IgD-negative memory B cell (primary cell): ENCODE measurements at regions not wholly inside any gene's neighbourhood (a gene's known extent, or its start where the extent isn't known, plus 50 kb on each side); places are given as distances from the start of the nearest gene placed in this dataset.

Experiments used
- H3K27ac Mint-ChIP-seq, 3 donors: one replicate each; pipeline ENCODE4 v1.8.0; 2020 to 2022; ENCODE audit warnings: mild to moderate bottlenecking in 3 of 3, mixed read lengths in 3 of 3, moderate library complexity in 1 of 3
- H3K27me3 Mint-ChIP-seq: one replicate; pipeline ENCODE4 v1.8.0; 2021; ENCODE audit warnings: mixed read lengths
- H3K36me3 Mint-ChIP-seq: one replicate; pipeline ENCODE4 v1.8.0; 2020; ENCODE audit warnings: mild to moderate bottlenecking, mixed read lengths
- H3K4me1 Mint-ChIP-seq, 3 donors: one replicate each; pipeline ENCODE4 v1.8.0; 2020 to 2022; ENCODE audit warnings: mixed read lengths in 3 of 3, mild to moderate bottlenecking in 1 of 3
- H3K4me3 Mint-ChIP-seq, 4 donors: one replicate each; pipeline ENCODE4 v1.8.0; 2020 to 2022; ENCODE audit warnings: mild to moderate bottlenecking in 4 of 4, mixed read lengths in 4 of 4, moderate library complexity in 3 of 4
- H3K9me3 Mint-ChIP-seq, 3 donors: one replicate each; pipeline ENCODE4 v1.8.0; 2020 to 2021; ENCODE audit warnings: mixed read lengths in 3 of 3, mild to moderate bottlenecking in 1 of 3

- Mint-ChIP-seq H3K36me3 (peaks cover 2% of the 10 kb centered on the region), H3K9me3 (peaks cover 1 to 5% (median 2%) of the 10 kb centered on the region in 3 donors)
These were observed 238.0 kb upstream of the CTNNB1 start for GRCh38 chr3:40961104-40961857.

GRCh38 chr3:40962721-40963120 lies 236.6 kb upstream of the CTNNB1 start:
- Mint-ChIP-seq H3K27me3 (no peaks in the 10 kb centered on the region), H3K4me3 (no peak overlapping the region), H3K4me1 (peaks cover 6 to 12% (median 7%) of the 10 kb centered on the region in 3 donors), H3K36me3 (peaks cover 4% of the 10 kb centered on the region), H3K27ac (no peak overlapping the region), H3K9me3 (peaks cover 1 to 6% (median 5%) of the 10 kb centered on the region in 3 donors)

More at GRCh38 chr3:40961104-40961857, 238.0 kb upstream of the CTNNB1 start:
- Mint-ChIP-seq H3K27ac (no peak overlapping the region), H3K27me3 (no peaks in the 10 kb centered on the region), H3K4me1 (peaks cover 5 to 11% (median 5%) of the 10 kb centered on the region in 3 donors), H3K4me3 (peak overlapping the region in 2 of 4 donors; percentile 43 to 68)

DNA sequence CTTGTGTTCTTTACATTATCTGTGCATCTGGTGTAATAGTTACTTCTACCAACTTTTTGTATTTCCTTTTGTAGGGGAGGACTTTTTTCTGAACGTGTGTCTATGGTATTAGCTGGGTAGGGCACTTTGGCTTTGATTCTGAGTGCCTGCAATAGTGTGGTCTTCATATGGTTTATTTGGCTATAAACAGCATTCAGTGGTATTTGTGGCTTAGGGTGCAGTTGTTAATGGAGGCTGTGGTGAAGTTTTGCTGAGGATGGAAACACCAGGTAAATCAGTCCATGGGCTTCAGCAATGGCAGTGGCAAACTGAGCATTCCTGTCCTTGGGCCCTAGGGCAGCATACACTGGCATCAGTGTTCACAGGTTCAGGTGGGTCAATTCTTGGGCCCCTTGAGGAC lies 230.6 kb upstream of the CTNNB1 start:
- Mint-ChIP-seq H3K27ac (peak overlapping the region in 1 of 3 donors; percentile 39), H3K36me3 (peaks cover 9% of the 10 kb centered on the region), H3K27me3 (peaks cover 3% of the 10 kb centered on the region), H3K4me1 (peaks cover 30 to 42% (median 36%) of the 10 kb centered on the region in 3 donors), H3K4me3 (peak overlapping the region in 1 of 4 donors; percentile 84), H3K9me3 (peaks cover 0 to 6% (median 0%) of the 10 kb centered on the region in 3 donors)

DNA sequence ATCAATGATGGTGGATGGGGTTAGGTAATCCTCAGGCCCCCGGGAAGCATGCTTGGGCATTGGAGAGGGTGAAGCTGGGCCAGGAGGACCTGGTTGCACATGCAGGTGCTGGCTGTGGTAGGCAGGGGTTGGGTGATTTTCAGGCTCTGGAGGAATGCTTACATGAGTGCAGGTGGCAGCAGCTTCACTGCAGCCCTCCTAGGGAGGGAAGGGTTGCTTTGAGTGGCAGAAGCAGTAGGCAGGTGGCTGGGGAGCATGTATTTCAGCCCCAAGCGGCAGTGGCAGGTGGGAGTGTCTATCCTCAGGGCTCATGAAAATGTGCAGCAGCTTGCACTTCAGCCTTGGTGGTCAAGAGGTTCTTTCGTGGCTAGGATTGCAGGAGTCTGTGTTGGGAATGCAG lies 230.0 kb upstream of the CTNNB1 start:
- H3K4me3 Mint-ChIP-seq, result peak overlapping the region in 1 of 4 donors; percentile 53
- H3K36me3 Mint-ChIP-seq, result peaks cover 9% of the 10 kb centered on the region
- peaks cover 32 to 47% (median 38%) of the 10 kb centered on the region in 3 donors for H3K4me1 Mint-ChIP-seq
- H3K9me3 Mint-ChIP-seq, result peaks cover 0 to 7% (median 0%) of the 10 kb centered on the region in 3 donors
- H3K27me3 Mint-ChIP-seq, result peaks cover 3% of the 10 kb centered on the region
- H3K27ac Mint-ChIP-seq, result no peak overlapping the region

DNA sequence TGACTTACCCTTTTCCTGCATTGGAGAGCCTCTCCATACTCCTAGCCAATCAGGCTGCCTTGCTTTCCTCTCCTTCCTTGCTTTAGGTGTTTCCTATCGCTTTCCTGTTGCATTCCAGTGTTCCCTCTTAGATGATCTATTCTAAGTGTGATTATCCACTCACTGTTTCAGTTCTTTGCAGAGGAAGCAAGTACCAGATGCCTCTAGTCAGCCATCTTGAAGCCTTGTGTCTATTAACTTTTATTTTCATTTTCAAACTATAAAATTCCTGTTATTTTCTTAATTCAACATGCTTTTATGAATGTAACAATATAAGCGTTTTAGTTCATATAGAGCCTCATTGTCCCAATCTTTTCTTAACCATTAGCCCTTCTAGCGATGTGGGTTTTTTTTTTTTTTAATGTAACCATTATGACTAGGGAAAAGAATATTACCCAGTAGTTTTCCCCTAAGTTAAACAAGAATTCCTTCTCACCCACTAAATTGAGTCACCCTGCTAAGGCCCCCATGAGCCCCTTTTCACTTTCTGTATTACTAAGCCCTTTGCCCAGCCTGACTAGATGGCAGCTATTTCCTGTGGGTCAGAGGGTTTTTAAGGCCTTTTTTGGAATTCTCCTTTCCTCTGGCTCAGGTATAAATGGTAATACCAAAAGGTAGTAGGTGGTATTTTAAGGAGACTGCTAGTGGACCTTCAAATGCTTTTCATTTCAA lies 229.4 kb upstream of the CTNNB1 start:
- peaks cover 3% of the 10 kb centered on the region for H3K27me3 Mint-ChIP-seq
- peaks cover 9% of the 10 kb centered on the region for H3K36me3 Mint-ChIP-seq
- H3K9me3 Mint-ChIP-seq, result peaks cover 0 to 7% (median 0%) of the 10 kb centered on the region in 3 donors
- H3K4me3 Mint-ChIP-seq, result no peak overlapping the region
- H3K4me1 Mint-ChIP-seq, result peaks cover 32 to 47% (median 38%) of the 10 kb centered on the region in 3 donors
- H3K27ac Mint-ChIP-seq, result no peak overlapping the region

- H3K4me1 Mint-ChIP-seq, result peaks cover 32 to 51% (median 43%) of the 10 kb centered on the region in 3 donors
- H3K27ac Mint-ChIP-seq, result peak overlapping the region; percentile 93 to 100 (median 99)
- peaks cover 3% of the 10 kb centered on the region for H3K27me3 Mint-ChIP-seq
- peak overlapping the region; percentile 65 to 90 (median 81) for H3K4me3 Mint-ChIP-seq
- peaks cover 0 to 7% (median 0%) of the 10 kb centered on the region in 3 donors for H3K9me3 Mint-ChIP-seq
- peaks cover 7% of the 10 kb centered on the region for H3K36me3 Mint-ChIP-seq
These were observed 227.8 kb upstream of the CTNNB1 start for GRCh38 chr3:40971191-40972168.

GRCh38 chr3:40972350-40972749 lies 227.0 kb upstream of the CTNNB1 start:
- H3K27ac Mint-ChIP-seq, result peak overlapping the region; percentile 93 to 100 (median 99)
- peaks cover 3% of the 10 kb centered on the region for H3K27me3 Mint-ChIP-seq
- H3K36me3 Mint-ChIP-seq, result peaks cover 7% of the 10 kb centered on the region
- H3K4me3 Mint-ChIP-seq, result peak overlapping the region; percentile 65 to 90 (median 81)
- peaks cover 32 to 55% (median 43%) of the 10 kb centered on the region in 3 donors for H3K4me1 Mint-ChIP-seq
- peaks cover 0 to 2% (median 0%) of the 10 kb centered on the region in 3 donors for H3K9me3 Mint-ChIP-seq

- H3K9me3 Mint-ChIP-seq, result peaks cover 0 to 1% (median 0%) of the 10 kb centered on the region in 3 donors
- peaks cover 27 to 50% (median 39%) of the 10 kb centered on the region in 3 donors for H3K4me1 Mint-ChIP-seq
- H3K27ac Mint-ChIP-seq, result peak overlapping the region in 2 of 3 donors; percentile 99 to 100
- peaks cover 3% of the 10 kb centered on the region for H3K36me3 Mint-ChIP-seq
- peaks cover 3% of the 10 kb centered on the region for H3K27me3 Mint-ChIP-seq
- no peak overlapping the region for H3K4me3 Mint-ChIP-seq
These were observed 226.2 kb upstream of the CTNNB1 start for GRCh38 chr3:40973141-40973540.

DNA sequence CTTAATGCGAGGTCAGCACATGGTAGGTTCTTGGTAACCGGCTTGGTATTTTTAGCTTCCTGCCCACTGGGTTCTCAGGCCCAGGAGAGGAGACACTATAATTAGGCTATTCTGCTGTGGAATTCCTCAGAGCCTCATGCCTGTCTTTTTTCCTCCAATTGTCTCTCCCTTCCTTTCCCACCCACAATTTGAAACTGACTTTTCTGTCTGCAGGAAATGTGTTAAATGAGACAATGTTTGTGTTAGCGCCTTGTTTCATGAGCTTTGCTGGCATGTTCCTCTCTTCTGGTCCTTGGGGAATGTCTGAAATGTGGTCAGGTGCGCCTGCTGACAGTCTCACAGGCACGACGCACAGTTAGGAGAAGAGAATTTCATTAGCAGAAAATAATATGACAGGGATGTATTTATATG lies 223.6 kb upstream of the CTNNB1 start:
- H3K27me3 Mint-ChIP-seq, result peaks cover 3% of the 10 kb centered on the region
- H3K4me3 Mint-ChIP-seq, result no peak overlapping the region
- H3K27ac Mint-ChIP-seq, result peak overlapping the region in 1 of 3 donors; percentile 7
- peaks cover 5% of the 10 kb centered on the region for H3K36me3 Mint-ChIP-seq
- H3K9me3 Mint-ChIP-seq, result peaks cover 0 to 1% (median 0%) of the 10 kb centered on the region in 3 donors
- peaks cover 26 to 39% (median 32%) of the 10 kb centered on the region in 3 donors for H3K4me1 Mint-ChIP-seq

- H3K27ac Mint-ChIP-seq, result peak overlapping the region in 1 of 3 donors; percentile 7
- H3K36me3 Mint-ChIP-seq, result peaks cover 3% of the 10 kb centered on the region
- peaks cover 1% of the 10 kb centered on the region for H3K27me3 Mint-ChIP-seq
- H3K4me1 Mint-ChIP-seq, result peaks cover 23 to 36% (median 29%) of the 10 kb centered on the region in 3 donors
- H3K4me3 Mint-ChIP-seq, result no peak overlapping the region
- H3K9me3 Mint-ChIP-seq, result peaks cover 0 to 1% (median 0%) of the 10 kb centered on the region in 3 donors
These were observed 223.1 kb upstream of the CTNNB1 start for GRCh38 chr3:40976241-40976640.

- peaks cover 5% of the 10 kb centered on the region for H3K27me3 Mint-ChIP-seq
- H3K36me3 Mint-ChIP-seq, result peaks cover 6% of the 10 kb centered on the region
- no peak overlapping the region for H3K27ac Mint-ChIP-seq
- no peak overlapping the region for H3K4me3 Mint-ChIP-seq
- peaks cover 0 to 1% (median 0%) of the 10 kb centered on the region in 3 donors for H3K9me3 Mint-ChIP-seq
- peaks cover 9 to 20% (median 16%) of the 10 kb centered on the region in 3 donors for H3K4me1 Mint-ChIP-seq
These were observed 220.9 kb upstream of the CTNNB1 start for GRCh38 chr3:40978442-40978841.

DNA sequence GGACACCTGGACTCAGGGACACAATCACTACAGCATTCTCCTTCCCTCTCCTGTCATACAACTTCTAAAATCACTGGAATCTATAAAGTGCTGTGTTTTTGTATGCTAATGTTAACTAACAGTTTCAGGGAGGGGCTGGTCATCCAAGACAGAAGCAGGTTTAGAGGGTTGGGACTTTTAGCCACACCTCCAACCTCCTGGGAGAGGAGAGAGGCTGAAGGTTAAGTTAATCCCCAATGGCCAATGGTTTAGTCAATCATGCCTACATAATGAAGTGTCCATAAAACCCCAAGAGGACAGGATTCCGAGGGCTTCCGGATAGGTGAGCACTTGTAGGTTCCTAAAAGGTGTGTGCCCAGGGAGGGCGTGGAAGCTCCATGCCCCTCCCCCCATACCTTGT lies 219.3 kb upstream of the CTNNB1 start:
- H3K27me3 Mint-ChIP-seq, result peaks cover 5% of the 10 kb centered on the region
- peaks cover 6% of the 10 kb centered on the region for H3K36me3 Mint-ChIP-seq
- H3K4me1 Mint-ChIP-seq, result peaks cover 4 to 15% (median 14%) of the 10 kb centered on the region in 3 donors
- no peak overlapping the region for H3K27ac Mint-ChIP-seq
- H3K4me3 Mint-ChIP-seq, result no peak overlapping the region
- H3K9me3 Mint-ChIP-seq, result no peaks in the 10 kb centered on the region

DNA sequence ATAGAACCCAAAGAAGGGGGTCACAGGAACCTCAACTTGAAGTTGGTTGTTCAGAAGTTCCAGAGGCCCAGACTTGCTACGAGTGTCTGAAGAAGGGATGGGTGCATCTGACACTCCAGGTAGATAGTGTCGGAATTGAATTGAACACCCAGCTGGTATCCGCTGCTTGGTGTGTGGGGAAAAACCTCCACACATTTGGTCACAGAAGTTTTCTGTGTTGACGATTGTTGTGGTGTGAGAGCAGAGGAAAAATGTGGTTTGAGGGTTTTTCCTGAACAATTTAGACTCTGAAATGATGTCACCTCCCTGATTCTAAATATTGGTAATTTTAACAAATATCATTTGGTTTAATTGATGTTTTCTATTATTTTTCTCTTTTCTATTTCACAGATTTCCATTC lies 218.8 kb upstream of the CTNNB1 start:
- Mint-ChIP-seq H3K27ac (no peak overlapping the region), H3K9me3 (no peaks in the 10 kb centered on the region), H3K4me1 (peaks cover 4 to 15% (median 13%) of the 10 kb centered on the region in 3 donors), H3K27me3 (peaks cover 5% of the 10 kb centered on the region), H3K4me3 (no peak overlapping the region), H3K36me3 (peaks cover 8% of the 10 kb centered on the region)

- H3K4me1 Mint-ChIP-seq, result peaks cover 4 to 6% (median 6%) of the 10 kb centered on the region in 3 donors
- H3K4me3 Mint-ChIP-seq, result no peak overlapping the region
- peaks cover 6% of the 10 kb centered on the region for H3K27me3 Mint-ChIP-seq
- H3K9me3 Mint-ChIP-seq, result peaks cover 0 to 4% (median 1%) of the 10 kb centered on the region in 3 donors
- H3K27ac Mint-ChIP-seq, result no peak overlapping the region
- peaks cover 6% of the 10 kb centered on the region for H3K36me3 Mint-ChIP-seq
These were observed 214.1 kb upstream of the CTNNB1 start for GRCh38 chr3:40985195-40985594.
